HG03175 (cell line): ENCODE measurements at regions not wholly inside any gene's neighbourhood (a gene's known extent, or its start where the extent isn't known, plus 50 kb on each side); places are given as distances from the start of the nearest gene placed in this dataset.

ENCODE experiments used
- ATAC-seq: cut with Tn5 transposase; IDR thresholded peaks from one replicate; pipeline ENCODE4 v1.9.1; 2021; ENCODE audit warnings: mild to moderate bottlenecking, moderate library complexity; ENCODE audit not compliant: unreplicated experiment

GRCh38 chr15:98442379-98442833 is 205.9 kb upstream of the IGF1R start:
- ATAC-seq = peak; percentile 66

DNA sequence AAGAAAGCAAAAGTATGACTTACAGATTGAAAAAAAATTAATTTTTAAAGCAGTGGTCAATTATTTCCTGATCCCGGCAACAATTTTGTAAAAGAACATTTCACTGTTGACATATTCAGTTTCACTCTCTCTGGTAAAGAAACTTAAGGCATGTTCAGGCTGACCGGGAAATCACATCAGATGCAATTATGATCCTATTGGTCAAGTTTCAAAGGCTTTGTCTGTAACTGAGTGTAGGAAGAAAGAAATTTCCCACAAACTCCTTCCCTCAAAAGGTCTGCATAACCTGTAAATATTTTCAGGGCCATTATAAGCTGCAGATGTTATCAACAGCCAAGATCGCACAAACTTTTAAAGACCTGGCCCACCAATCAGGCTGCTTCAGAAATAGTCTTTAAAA is 205.4 kb upstream of the IGF1R start:
- ATAC-seq = no peak

DNA sequence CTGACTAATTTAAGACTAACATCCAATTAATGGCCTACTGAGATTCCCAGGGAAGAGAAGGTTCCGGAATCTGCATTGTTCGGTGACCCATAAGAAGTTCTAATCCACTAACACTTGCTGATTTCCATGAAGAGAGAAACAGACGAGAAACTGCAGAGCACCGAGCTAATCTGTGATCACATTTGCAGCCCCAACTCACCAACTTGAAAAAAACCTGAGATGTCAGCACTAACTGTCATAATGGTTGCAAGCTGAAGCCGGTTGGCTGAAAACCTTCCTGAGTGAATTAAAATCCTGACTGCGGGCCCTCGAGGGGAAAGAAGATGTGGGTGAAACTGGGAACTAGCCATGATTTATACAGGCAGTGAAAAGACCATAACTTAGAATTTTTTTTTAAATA is 204.8 kb upstream of the IGF1R start:
- no peak for ATAC-seq

DNA sequence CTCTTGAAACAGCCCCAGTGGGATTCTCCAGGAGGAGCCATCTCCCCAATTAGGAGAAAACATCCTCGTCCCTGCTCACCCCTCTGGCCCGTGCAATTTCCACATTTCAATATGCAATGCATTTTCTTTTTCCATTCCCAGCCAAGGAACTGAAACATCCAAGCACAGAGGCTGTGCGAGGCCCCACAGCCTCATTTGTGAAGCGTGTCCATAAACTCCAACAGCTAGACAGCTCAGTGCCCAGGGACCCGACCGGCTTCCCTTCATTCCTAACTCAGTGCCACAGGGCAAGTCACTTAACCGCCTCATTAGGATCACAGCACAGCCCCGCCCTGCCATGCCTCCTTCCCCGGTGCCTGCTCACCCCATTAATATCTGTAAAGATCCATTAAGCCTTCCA is 204.2 kb upstream of the IGF1R start:
- no peak for ATAC-seq

DNA sequence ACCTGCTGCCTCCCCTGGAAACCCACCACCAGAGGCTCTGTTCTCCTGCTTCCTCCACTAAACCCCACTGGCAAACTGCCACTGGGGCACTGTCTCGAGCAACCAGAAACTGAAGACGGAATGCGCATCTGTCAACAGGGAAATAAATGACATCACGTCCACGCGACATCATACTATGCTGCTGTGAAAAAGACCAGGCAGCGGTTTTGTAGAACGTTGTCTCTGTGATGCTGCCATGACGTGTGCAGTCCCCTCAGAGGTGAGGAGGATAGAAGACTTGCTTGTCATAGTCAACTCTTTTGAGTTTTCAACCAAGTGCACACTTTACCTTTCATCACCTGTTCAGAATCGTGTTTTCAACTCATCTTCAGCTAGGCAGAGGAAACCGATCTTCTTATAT is 203.0 kb upstream of the IGF1R start:
- ATAC-seq = no peak

- no peak for ATAC-seq
Measured at GRCh38 chr15:98446083-98446482, 202.3 kb upstream of the IGF1R start.

DNA sequence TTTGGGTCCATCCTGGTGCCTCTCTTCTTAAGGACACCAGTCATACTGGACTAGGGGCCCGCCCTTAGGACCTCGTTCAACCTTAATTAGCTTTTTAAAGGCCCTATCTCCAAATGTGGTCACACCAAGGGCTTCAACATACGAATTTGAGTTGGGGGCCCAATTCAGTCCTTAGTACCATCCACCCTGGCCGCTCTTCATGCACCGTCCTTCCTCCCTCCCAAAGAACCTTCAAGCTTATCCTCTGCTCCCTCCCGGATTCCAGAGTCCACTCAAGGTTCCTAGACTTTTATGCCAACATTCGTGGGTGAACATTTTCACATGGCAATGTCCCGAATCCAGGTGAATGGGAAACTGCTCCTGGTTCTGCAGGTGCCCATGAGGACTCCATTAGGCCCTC is 201.3 kb upstream of the IGF1R start:
- ATAC-seq = no peak

DNA sequence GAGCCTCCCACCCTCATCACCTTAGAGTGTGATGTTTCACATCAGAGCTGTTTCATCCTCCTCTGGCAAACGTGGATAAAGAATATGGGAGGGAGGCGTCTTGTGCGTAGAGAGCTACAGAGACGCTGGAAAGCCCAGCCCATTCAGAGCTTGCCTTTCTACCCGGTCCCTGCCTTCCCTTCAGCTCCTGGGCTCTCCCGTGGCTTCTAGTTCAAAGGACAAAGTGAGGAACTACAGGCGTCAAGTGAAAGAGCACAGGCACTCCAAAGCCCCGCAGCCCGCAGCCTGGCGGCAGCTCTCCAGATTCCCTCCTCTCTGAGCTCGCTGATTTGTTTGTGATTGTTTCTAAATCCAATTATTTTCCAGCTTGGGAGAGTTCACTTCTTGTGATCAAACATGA is 197.1 kb upstream of the IGF1R start:
- ATAC-seq = no peak

- ATAC-seq = no peak
Measured at GRCh38 chr15:98452238-98452637, 196.1 kb upstream of the IGF1R start.

GRCh38 chr15:98455904-98456303 is 192.4 kb upstream of the IGF1R start:
- ATAC-seq = no peak

- ATAC-seq = no peak
Measured at GRCh38 chr15:98476559-98476958, 171.8 kb upstream of the IGF1R start.

DNA sequence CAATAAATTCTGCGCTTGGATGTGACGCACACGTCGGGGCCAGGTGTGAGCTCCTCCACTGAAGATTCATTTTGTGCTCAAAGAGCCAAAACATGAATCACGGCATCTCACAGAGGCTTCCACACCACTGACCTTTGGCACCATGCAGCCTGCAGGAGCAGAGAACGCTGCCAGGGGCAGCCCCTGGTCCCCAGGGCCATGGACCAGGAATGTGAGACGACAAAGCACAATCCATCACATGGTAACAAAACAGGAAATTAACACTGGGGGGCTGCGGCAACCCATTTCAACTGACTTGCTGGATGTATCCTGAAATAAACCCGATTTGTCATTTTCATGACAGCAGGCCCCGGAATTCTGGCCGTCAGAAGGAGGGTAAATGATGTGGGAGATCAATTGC is 167.5 kb upstream of the IGF1R start:
- no peak for ATAC-seq

GRCh38 chr15:98483575-98484130 is 164.7 kb upstream of the IGF1R start:
- ATAC-seq = no peak

GRCh38 chr15:98484914-98485313 is 163.4 kb upstream of the IGF1R start:
- ATAC-seq = no peak

GRCh38 chr15:98485451-98485850 is 162.9 kb upstream of the IGF1R start:
- no peak for ATAC-seq

DNA sequence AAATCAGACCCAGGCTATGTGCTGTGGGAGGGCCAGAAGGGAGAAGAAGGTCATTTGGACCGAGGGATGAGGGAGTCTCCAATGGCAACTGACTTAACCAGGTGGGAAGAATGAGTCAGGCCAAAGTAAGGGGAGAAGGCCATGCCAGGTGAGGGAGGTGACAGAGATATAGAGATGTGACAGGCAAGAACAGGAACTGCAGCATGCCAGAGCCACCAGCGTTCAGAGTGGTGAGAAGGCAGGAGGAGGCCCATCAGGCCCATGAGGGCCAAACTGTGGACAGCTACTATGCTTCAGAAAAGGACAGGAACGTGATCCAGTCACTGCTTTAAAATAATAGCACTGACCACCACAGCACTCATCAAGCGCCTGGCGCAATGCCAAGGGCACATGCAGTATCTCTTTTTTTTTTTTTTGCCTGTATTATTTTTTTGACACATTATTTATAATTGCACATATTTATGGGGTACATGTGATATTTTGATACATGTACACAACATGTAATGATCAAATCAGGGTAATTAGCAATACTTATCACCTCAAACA is 154.3 kb upstream of the IGF1R start:
- ATAC-seq = no peak

DNA sequence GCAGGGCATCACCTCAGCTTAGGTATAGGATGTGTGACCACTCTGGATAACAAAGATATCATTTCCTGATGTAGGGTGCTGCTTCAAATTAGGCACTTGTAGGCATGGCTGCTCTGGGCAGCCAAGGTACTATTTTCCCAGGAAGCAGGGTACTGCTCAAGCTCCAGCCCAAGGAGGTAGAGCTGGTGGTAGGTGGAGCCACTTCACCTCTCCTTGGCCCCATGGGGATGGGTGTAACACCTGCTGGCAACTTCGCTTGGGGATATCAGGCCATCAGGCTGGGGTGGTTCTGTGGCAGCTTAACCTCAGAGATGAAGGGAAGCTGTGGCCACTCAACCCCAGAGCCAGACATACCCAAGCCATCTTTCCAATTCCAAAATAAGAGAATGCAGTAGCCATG is 147.1 kb upstream of the IGF1R start:
- ATAC-seq = no peak

DNA sequence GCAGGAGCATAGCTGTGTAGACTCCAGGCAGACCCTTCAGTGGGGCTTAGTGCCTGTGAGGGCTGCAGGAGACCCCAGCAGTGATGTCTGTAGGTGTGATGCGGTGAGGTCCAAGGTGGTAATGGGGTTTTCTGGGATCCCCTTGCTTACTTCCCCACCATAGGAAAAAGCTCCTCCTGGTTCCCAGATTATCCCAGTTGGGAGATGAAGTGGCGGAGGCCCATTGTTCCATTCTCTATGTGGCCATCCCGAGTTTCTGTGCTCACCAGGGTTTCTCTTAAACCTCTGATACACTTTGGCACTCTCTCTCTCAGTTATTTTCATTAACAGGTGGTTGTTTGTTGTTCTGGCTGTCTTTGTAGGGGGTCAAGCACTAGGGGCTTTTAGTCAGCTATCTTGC is 146.7 kb upstream of the IGF1R start:
- ATAC-seq = no peak

GRCh38 chr15:98503970-98504369 is 144.4 kb upstream of the IGF1R start:
- ATAC-seq = no peak

GRCh38 chr15:98504998-98505397 is 143.3 kb upstream of the IGF1R start:
- no peak for ATAC-seq

DNA sequence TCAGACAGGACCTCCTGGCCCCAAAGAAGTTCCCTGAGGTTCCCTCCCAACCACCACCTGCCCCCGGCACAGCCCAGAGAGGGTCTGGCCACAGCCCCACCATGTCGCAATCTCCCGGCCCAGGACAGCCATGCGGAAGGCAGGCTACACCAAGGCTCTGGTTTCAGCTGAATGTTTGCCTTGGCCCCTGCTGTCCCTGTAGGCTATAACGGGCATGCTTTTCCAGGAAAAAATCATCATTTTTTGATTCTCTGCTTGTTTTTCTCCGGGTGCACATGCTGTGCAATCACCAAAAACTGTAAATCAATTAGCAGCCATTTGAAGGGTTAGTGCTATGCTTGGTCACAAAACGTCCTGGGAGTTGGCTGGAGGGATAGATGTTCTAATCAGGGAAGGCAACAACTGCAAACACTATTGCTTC is 142.7 kb upstream of the IGF1R start:
- ATAC-seq = no peak

DNA sequence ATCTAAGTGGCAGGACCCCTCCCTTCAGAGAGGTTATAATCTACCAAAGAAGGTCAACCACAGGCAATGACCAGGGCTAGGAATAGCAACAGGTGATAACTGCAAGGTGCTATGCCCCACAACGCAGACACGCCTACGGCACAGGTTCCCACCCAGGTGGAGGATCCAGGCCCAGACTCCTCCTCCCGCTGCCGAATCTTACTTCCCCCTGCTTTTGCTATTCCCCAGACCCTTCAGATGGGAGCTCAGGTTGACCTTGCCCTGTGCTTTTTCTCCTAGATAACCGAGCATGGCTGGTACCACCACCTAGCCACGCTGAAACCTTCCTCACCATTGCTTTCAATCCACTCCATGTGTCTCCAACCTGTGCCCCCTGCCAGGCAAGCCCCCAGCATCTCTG is 142.2 kb upstream of the IGF1R start:
- no peak for ATAC-seq

- ATAC-seq = no peak
Measured at GRCh38 chr15:98506711-98507110, 141.6 kb upstream of the IGF1R start.
